IMR-90 (cell line): ENCODE measurements at regions not wholly inside any gene's neighbourhood (a gene's known extent, or its start where the extent isn't known, plus 50 kb on each side); places are given as distances from the start of the nearest gene placed in this dataset.

Experiments used
- ATAC-seq: fragments of 200-7000 bp; cut with Tn5 transposase; 2 replicates; pipeline ENCODE4 v1.9.1; 2020; ENCODE audit warnings: low read depth, mild to moderate bottlenecking, moderate library complexity
- BruUV-seq: library from RNA; stranded (reverse); fragments of 400-500 nt; replicated peaks from 2 replicates; lab custom pipeline; 2021; lab: Mats Ljungman, UMichigan
- CTCF ChIA-PET: fragments of 300-600 bp; formaldehyde crosslinking; extraction: SDS; loops from one replicate; lab custom pipeline; 2021; ENCODE audit warnings: antibody characterized with exemption; lab: Yijun Ruan, JAX
- POLR2A ChIA-PET: fragments of 300-600 bp; sonication (Branson Sonifier 250); formaldehyde crosslinking; loops from one replicate; lab custom pipeline; 2022; ENCODE audit warnings: antibody characterized with exemption; ENCODE audit not compliant: unreplicated experiment; lab: Charles Lee
- DNase-seq: peaks from one replicate; pipeline ENCODE4 v3.0.0; 2013
- H2AFZ ChIP-seq: replicated peaks from 2 replicates; pipeline ENCODE3; 2013; ENCODE audit warnings: low read length, mild to moderate bottlenecking; ENCODE audit not compliant: poor library complexity
- H2AK5ac ChIP-seq: 2 replicates; pipeline ENCODE4 v1.6.1; 2013; ENCODE audit warnings: low read depth, low read length, inconsistent platforms
- H2AK9ac ChIP-seq: replicated peaks from 2 replicates; pipeline ENCODE3; 2013; ENCODE audit warnings: mild to moderate bottlenecking, low read depth, low read length, moderate library complexity; ENCODE audit not compliant: poor library complexity
- H2BK120ac ChIP-seq: 2 replicates; pipeline ENCODE4 v1.6.1; 2013; ENCODE audit warnings: low read depth, low read length, inconsistent platforms
- H2BK15ac ChIP-seq: 3 replicates; pipeline ENCODE4 v1.6.1; 2013; ENCODE audit warnings: low read depth, low read length, inconsistent platforms
- H2BK20ac ChIP-seq: 2 replicates; pipeline ENCODE4 v1.6.1; 2013; ENCODE audit warnings: low read depth, mild to moderate bottlenecking, inconsistent platforms, low read length, moderate library complexity
- H2BK5ac ChIP-seq: 2 replicates; pipeline ENCODE4 v1.6.1; 2013; ENCODE audit warnings: mild to moderate bottlenecking, low read depth, low read length, inconsistent platforms; ENCODE audit not compliant: poor library complexity, severe bottlenecking
- H3K14ac ChIP-seq: replicated peaks from 2 replicates; pipeline ENCODE4 v1.6.1; 2013; ENCODE audit warnings: low read depth, low read length, inconsistent platforms
- H3K18ac ChIP-seq: 2 replicates; pipeline ENCODE4 v1.6.1; 2013; ENCODE audit warnings: low read depth, low read length, control low read depth
- H3K23ac ChIP-seq: 2 replicates; pipeline ENCODE4 v1.6.1; 2013; ENCODE audit warnings: low read depth, low read length, inconsistent platforms
- H3K27ac ChIP-seq: 2 replicates; pipeline ENCODE4 v1.5.1; 2013; ENCODE audit warnings: mild to moderate bottlenecking, control low read depth, low read length; ENCODE audit not compliant: insufficient read depth
- H3K27me3 ChIP-seq: 2 replicates; pipeline ENCODE4 v1.6.1; 2013; ENCODE audit warnings: low read length; ENCODE audit not compliant: control insufficient read depth, insufficient read depth
- H3K36me3 ChIP-seq: 2 replicates; pipeline ENCODE4 v1.6.1; 2013; ENCODE audit warnings: low read length, mixed read lengths; ENCODE audit not compliant: control insufficient read depth, insufficient read depth
- H3K4ac ChIP-seq: 2 replicates; pipeline ENCODE4 v1.6.1; 2013; ENCODE audit warnings: low read depth, low read length, inconsistent platforms
- H3K4me1 ChIP-seq: 2 replicates; pipeline ENCODE4 v1.6.1; 2013; ENCODE audit warnings: low read length, mixed read lengths; ENCODE audit not compliant: control insufficient read depth, insufficient read depth
- H3K4me2 ChIP-seq: 2 replicates; pipeline ENCODE4 v1.6.1; 2013; ENCODE audit warnings: low read depth, mild to moderate bottlenecking, control low read depth, low read length, moderate library complexity
- H3K4me3 ChIP-seq: 2 replicates; pipeline ENCODE4 v1.5.1; 2013; ENCODE audit warnings: low read depth, mild to moderate bottlenecking, control low read depth, low read length, moderate library complexity; ENCODE audit not compliant: insufficient read depth
- H3K56ac ChIP-seq: 2 replicates; pipeline ENCODE4 v1.6.1; 2013; ENCODE audit warnings: low read length, inconsistent platforms; ENCODE audit not compliant: insufficient read depth; ENCODE audit errors: extremely low read depth
- H3K79me1 ChIP-seq, 2 experiments: 2 replicates each; pipeline ENCODE4 v1.6.1; 2013; ENCODE audit warnings: low read length in 2 of 2, inconsistent platforms in 1 of 2, low read depth in 1 of 2
- H3K9ac ChIP-seq: 2 replicates; pipeline ENCODE4 v1.6.1; 2013; ENCODE audit warnings: low read depth, low read length, control low read depth
- H3K9me1 ChIP-seq: 2 replicates; pipeline ENCODE4 v1.6.1; 2013; ENCODE audit warnings: low read length, inconsistent platforms; ENCODE audit not compliant: insufficient read depth
- H3K9me3 ChIP-seq: 2 replicates; pipeline ENCODE4 v1.6.1; 2013; ENCODE audit warnings: low read length; ENCODE audit not compliant: control insufficient read depth, insufficient read depth
- H4K20me1 ChIP-seq: 2 replicates; pipeline ENCODE4 v1.6.1; 2013; ENCODE audit warnings: low read length, inconsistent platforms; ENCODE audit not compliant: insufficient read depth
- H4K5ac ChIP-seq: 2 replicates; pipeline ENCODE4 v1.6.1; 2013; ENCODE audit warnings: mild to moderate bottlenecking, low read depth, low read length, control low read depth
- H4K8ac ChIP-seq, 2 experiments: 2 replicates each; pipeline ENCODE4 v1.6.1; 2013; ENCODE audit warnings: low read depth in 2 of 2, low read length in 2 of 2, control low read depth in 1 of 2, inconsistent platforms in 1 of 2
- H4K91ac ChIP-seq: 2 replicates; pipeline ENCODE4 v1.6.1; 2013; ENCODE audit warnings: low read depth, low read length, inconsistent platforms; ENCODE audit not compliant: insufficient read depth
- ELK1 ChIP-seq: fragments of 150-350 bp; IDR thresholded peaks from 2 replicates; pipeline ENCODE4 v1.6.1; 2016; ENCODE audit warnings: low read depth, mild to moderate bottlenecking, low read length, moderate library complexity, borderline replicate concordance
- FOS ChIP-seq: fragments of 150-350 bp; IDR thresholded peaks from 2 replicates; pipeline ENCODE4 v1.6.1; 2016; ENCODE audit warnings: low read depth, low read length
- MAZ ChIP-seq: IDR thresholded peaks from 2 replicates; pipeline ENCODE4 v1.6.1; 2012; ENCODE audit warnings: low read depth, mild to moderate bottlenecking, low read length, improper control_type of control experiment, moderate library complexity, borderline replicate concordance
- MXI1 ChIP-seq: IDR thresholded peaks from 2 replicates; pipeline ENCODE4 v1.6.1; 2012; ENCODE audit warnings: low read depth, mild to moderate bottlenecking, low read length, moderate library complexity, borderline replicate concordance
- NFE2L2 ChIP-seq: fragments of 150-350 bp; IDR thresholded peaks from 2 replicates; pipeline ENCODE4 v1.6.1; 2016; ENCODE audit warnings: low read depth, mild to moderate bottlenecking, low read length
- RAD21 ChIP-seq: IDR thresholded peaks from 2 replicates; pipeline ENCODE4 v1.6.1; 2012; ENCODE audit warnings: low read length, improper control_type of control experiment
- RFX5 ChIP-seq: IDR thresholded peaks from 2 replicates; pipeline ENCODE4 v1.8.0; 2012; ENCODE audit warnings: low read depth, mild to moderate bottlenecking, low read length, moderate library complexity
- SMC3 ChIP-seq: fragments of 150-350 bp; IDR thresholded peaks from 2 replicates; pipeline ENCODE4 v1.6.1; 2016; ENCODE audit warnings: low read depth, mild to moderate bottlenecking, antibody characterized with exemption, low read length, moderate library complexity
- WGBS, 2 experiments: methylation state at CpG; one replicate each; pipeline versions ENCODE4 v1.1.5 to v1.1.7; 2013; ENCODE audit warnings: missing lambda C conversion rate in 2 of 2; ENCODE audit not compliant: insufficient read length in 1 of 2; ENCODE audit errors: extremely low coverage in 2 of 2; 5-methylcytosine and 5-hydroxymethylcytosine counted together
- dilution Hi-C: fragments of 300-500 bp; cut with HindIII; formaldehyde crosslinking; loops from one replicate; pipeline ENCODE4 v1.14.3; 2018; ENCODE audit warnings: low sequenced_read_pairs; ENCODE audit not compliant: unreplicated experiment
- in situ Hi-C: fragments of 300-500 bp; cut with MboI; formaldehyde crosslinking; loops from 3 replicates; pipeline ENCODE4 v1.14.3; 2019; ENCODE audit warnings: low sequenced_read_pairs, inconsistent platforms, mixed read lengths
- intact Hi-C: fragments of 100-400 bp; cut with micrococcal nuclease; formaldehyde crosslinking; loops from 2 replicates; pipeline ENCODE4 v1.10.0; 2022

DNA sequence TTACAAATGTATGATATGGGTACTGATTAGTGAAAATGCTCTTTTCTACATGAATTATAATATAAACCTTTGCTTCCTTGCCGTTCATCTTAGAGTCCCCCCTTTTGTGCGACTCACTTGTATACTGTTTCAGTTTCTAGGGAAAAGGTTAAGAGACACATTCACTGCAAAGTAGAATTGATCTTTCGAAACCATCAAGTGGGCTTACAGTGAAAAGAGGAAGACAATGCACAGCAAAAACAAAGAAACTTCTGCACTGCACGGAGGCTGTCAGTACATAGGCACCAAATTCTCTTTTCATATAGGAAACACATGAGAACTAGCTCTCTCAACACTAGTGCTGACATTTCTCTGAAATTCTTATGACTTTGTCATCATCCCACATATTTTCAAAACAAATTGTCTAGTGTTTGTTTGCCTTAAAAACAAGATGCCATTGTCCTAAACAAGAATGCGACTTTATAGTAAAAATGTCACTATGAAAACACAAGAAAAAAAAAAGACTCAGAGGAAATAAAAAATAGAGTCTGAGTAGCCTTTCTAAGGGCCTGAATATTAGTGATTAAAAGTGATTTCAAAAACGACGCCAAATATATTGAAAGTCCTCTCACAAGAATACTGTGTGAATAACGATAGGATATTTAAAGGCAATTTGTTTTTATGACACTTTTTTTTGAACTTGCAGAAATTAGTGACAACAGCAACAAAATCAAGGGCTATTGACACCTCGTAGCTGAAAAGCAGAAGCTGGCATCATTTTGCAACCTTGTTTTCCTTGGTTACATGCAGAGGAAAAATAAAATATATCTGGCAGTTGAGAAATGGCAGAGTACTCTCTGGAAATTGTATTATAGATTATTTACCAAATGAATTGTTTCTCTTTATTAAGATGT, 827.0 kb downstream of the BCL11A start:
- H3K18ac ChIP-seq, result no peak overlapping the region
- no peak overlapping the region for H3K9ac ChIP-seq
- H3K9me3 ChIP-seq, result no peaks in the 10 kb centered on the region
- no peaks in the 10 kb centered on the region for H3K27me3 ChIP-seq
- no peak overlapping the region for H3K4me2 ChIP-seq
- no peak overlapping the region for H2BK15ac ChIP-seq
- H3K4me1 ChIP-seq, result no peaks in the 10 kb centered on the region
- H3K56ac ChIP-seq, result no peak overlapping the region
- H2AK9ac ChIP-seq, result no peak overlapping the region
- TF ChIP-seq MAZ, result no peak
- no peak for TF ChIP-seq SMC3
- no peak for TF ChIP-seq NFE2L2
- no peak for TF ChIP-seq FOS
- no peak for TF ChIP-seq RAD21
- TF ChIP-seq RFX5, result no peak
- no peak for TF ChIP-seq MXI1
- TF ChIP-seq ELK1, result no peak
- intact Hi-C loops (no loop called here), in situ Hi-C loops (no loop called here), dilution Hi-C loops (no loop called here)
- no peak overlapping the region for H2BK20ac ChIP-seq
- DNase-seq, result no peak
- H4K91ac ChIP-seq, result no peak overlapping the region
- no peak overlapping the region for H4K5ac ChIP-seq
- no TSS peak for BruUV-seq
- no peak overlapping the region for H2BK5ac ChIP-seq
- WGBS, 2 experiments, result 60% methylated on average over 1 of the region's 9 CpGs; no CpG with 5 or more reads in 1 of the 2 experiments
- POLR2A ChIA-PET, result no interaction called here
- H3K23ac ChIP-seq, result no peak overlapping the region
- no peak overlapping the region for H2AFZ ChIP-seq
- CTCF ChIA-PET, result no interaction called here
- H4K8ac ChIP-seq, result no peak overlapping the region
- no peaks in the 10 kb centered on the region for H3K36me3 ChIP-seq
- no peak overlapping the region for H3K4ac ChIP-seq
- H2AK5ac ChIP-seq, result no peak overlapping the region
- H3K9me1 ChIP-seq, result no peaks in the 10 kb centered on the region
- no peaks in the 10 kb centered on the region for H4K20me1 ChIP-seq
- no peak overlapping the region for H3K27ac ChIP-seq
- no peaks in the 10 kb centered on the region for H3K79me1 ChIP-seq
- ATAC-seq, result no peak
- H2BK120ac ChIP-seq, result no peak overlapping the region
- H3K14ac ChIP-seq, result no peak overlapping the region
- H3K4me3 ChIP-seq, result no peak overlapping the region
